ENCODE measurements at regions not wholly inside any gene's neighbourhood (a gene's known extent, or its start where the extent isn't known, plus 50 kb on each side); places are given as distances from the start of the nearest gene placed in this dataset.

GRCh38 chr3:112751564-112752512 lies 94.8 kb downstream of the CD200R1L start:
- POLR2A ChIA-PET: interaction anchor here (0.5 kb wide), 1 partner anchor 21 kb away, joined by 4 read pairs; no protein-coding TSS in a partner anchor
- peak overlapping the region; percentile 34 for H3K4me2 ChIP-seq
- peak overlapping the region; percentile 57 to 74 for H3K27ac ChIP-seq
- CTCF ChIA-PET: interaction anchor here (1.0 to 8.6 kb wide), 4 partner anchors 13 to 62 kb away, joined by 3 to 50 read pairs (median 9); no protein-coding TSS in a partner anchor
- DNase-seq (ENCODE audit: low read depth in 1 of 2, low spot score in 1 of 2): peak in 1 of 2 experiments; percentile 81
- FAIRE-seq: no peak
- TF ChIP-seq RCOR1 (IDR thresholded peaks at IDR 0.05; ENCODE audit: low read depth, low read length) (no peak), JUN (IDR thresholded peaks at IDR 0.05) (peak in 1 of 2 experiments; percentile 33; a peak in 1 of 5 replicates), BHLHE40 (IDR thresholded peaks at IDR 0.05; ENCODE audit: low read depth, low read length) (peak; percentile 20; the same call in 1 of the 2 replicates), GATA3 (IDR thresholded peaks at IDR 0.05; ENCODE audit: borderline replicate concordance) (peak; percentile 49), HMGXB4 (CRISPR knock-in tag; IDR thresholded peaks at IDR 0.05; ENCODE audit: borderline replicate concordance) (no peak), JUNB (IDR thresholded peaks at IDR 0.05) (peak; percentile 19; the same call in 1 of the 2 replicates), EP300 (IDR thresholded peaks at IDR 0.05) (peak; percentile 25 to 36; a peak in 1 of 5 replicates), HOXB13 (CRISPR knock-in tag; IDR thresholded peaks at IDR 0.05; ENCODE audit: low read depth) (no peak), KDM5A (IDR thresholded peaks at IDR 0.05) (no peak)
- no peak overlapping the region for H3K4me3 ChIP-seq
- peaks cover 7% of the 10 kb centered on the region; the same call in 1 of the 3 replicates for H3K9me3 ChIP-seq
- ATAC-seq: peak; percentile 85 to 91
- H3K4me1 ChIP-seq: peaks cover 50% of the 10 kb centered on the region
- 60% methylated on average over 3 of the region's 3 CpGs for WGBS (ENCODE audit: missing lambda C conversion rate)

- Histone ChIP-seq H3K4me2 (peak overlapping the region; percentile 34; the same call in 2 of the 3 replicates), H3K4me3 (no peak overlapping the region), H3K4me1 (peaks cover 58% of the 10 kb centered on the region), H3K9me3 (peaks cover 2% of the 10 kb centered on the region; the same call in 1 of the 3 replicates), H3K27ac (peak overlapping the region; percentile 76 to 86)
- 85% methylated on average over 1 of the region's 1 CpG for WGBS (ENCODE audit: missing lambda C conversion rate)
- no peak for ATAC-seq
- DNase-seq (ENCODE audit: low read depth in 1 of 2, low spot score in 1 of 2): no peak
- CTCF ChIA-PET: interaction anchor here (1.6 to 8.6 kb wide), 5 partner anchors 14 to 63 kb away, joined by 5 to 50 read pairs (median 9); no protein-coding TSS in a partner anchor
- POLR2A ChIA-PET: no interaction called here
- FAIRE-seq: no peak
- TF ChIP-seq ZSCAN20 (CRISPR knock-in tag; IDR thresholded peaks at IDR 0.05): no peak
- no peak for TF ChIP-seq SMC3 (IDR thresholded peaks at IDR 0.05)
- TF ChIP-seq JUNB (IDR thresholded peaks at IDR 0.05): no peak
- no peak for TF ChIP-seq NPAS2 (CRISPR knock-in tag; IDR thresholded peaks at IDR 0.05; ENCODE audit: borderline replicate concordance)
- no peak for TF ChIP-seq CBX2 (IDR thresholded peaks at IDR 0.05; ENCODE audit: borderline replicate concordance, low read depth)
- TF ChIP-seq MYC (IDR thresholded peaks at IDR 0.05; ENCODE audit: borderline replicate concordance, low read length): no peak
- TF ChIP-seq USF2 (IDR thresholded peaks at IDR 0.05): no peak
- TF ChIP-seq RFX5 (IDR thresholded peaks at IDR 0.05): no peak
- TF ChIP-seq RAD21 (conservative IDR thresholded peaks at IDR 0.05 in 1 of 2, IDR thresholded peaks at IDR 0.05 in 1 of 2): no peak
- no peak for TF ChIP-seq PBX3 (IDR thresholded peaks at IDR 0.05)
- no peak for TF ChIP-seq MAX (IDR thresholded peaks at IDR 0.05)
- TF ChIP-seq POLR2A (IDR thresholded peaks at IDR 0.05; ENCODE audit: low read length): no peak
- TF ChIP-seq BCL3 (IDR thresholded peaks at IDR 0.05): no peak
- no peak for TF ChIP-seq ZFP36 (IDR thresholded peaks at IDR 0.05; ENCODE audit: borderline replicate concordance, partially characterized antibody)
- no peak for TF ChIP-seq HDAC2 (IDR thresholded peaks at IDR 0.05)
Observed at GRCh38 chr3:112751061-112751460, 95.6 kb downstream of the CD200R1L start.

Measured in A549 (cell line).